OCI-LY1 (cell line): ENCODE measurements at regions not wholly inside any gene's neighbourhood (a gene's known extent, or its start where the extent isn't known, plus 50 kb on each side); places are given as distances from the start of the nearest gene placed in this dataset.

Experiments used
- H2AFZ ChIP-seq: fragments of 200-600 bp; sonication (generic), shearing (Covaris generic); 2 replicates; pipeline ENCODE4 v1.6.0; 2014; ENCODE audit warnings: antibody characterized with exemption, mild to moderate bottlenecking, low read length
- H3F3A ChIP-seq: fragments of 200-600 bp; sonication (generic), shearing (Covaris generic); 2 replicates; pipeline ENCODE4 v1.6.0; 2014; ENCODE audit warnings: mild to moderate bottlenecking, antibody characterized with exemption, low read length, moderate library complexity; ENCODE audit not compliant: insufficient read depth
- H3K27ac ChIP-seq: fragments of 200-600 bp; sonication (generic); 2 replicates; pipeline ENCODE4 v1.5.1; 2014; ENCODE audit warnings: low read length, mixed run types, mild to moderate bottlenecking, low read depth; ENCODE audit not compliant: poor library complexity, severe bottlenecking
- H3K27me3 ChIP-seq: fragments of 200-600 bp; sonication (generic); 2 replicates; pipeline ENCODE4 v1.6.0; 2014; ENCODE audit warnings: antibody characterized with exemption, mild to moderate bottlenecking, low read length, moderate library complexity; ENCODE audit not compliant: insufficient read depth
- H3K36me3 ChIP-seq: fragments of 200-600 bp; sonication (generic); 2 replicates; pipeline ENCODE4 v1.6.1; 2014; ENCODE audit warnings: mild to moderate bottlenecking, antibody characterized with exemption, low read length, moderate library complexity, mixed read lengths; ENCODE audit not compliant: insufficient read depth
- H3K4me1 ChIP-seq: fragments of 200-600 bp; sonication (generic); 2 replicates; pipeline ENCODE4 v1.5.1; 2014; ENCODE audit warnings: mild to moderate bottlenecking, low read length, moderate library complexity; ENCODE audit not compliant: insufficient read depth, severe bottlenecking
- H3K4me2 ChIP-seq: fragments of 200-600 bp; sonication (generic), shearing (Covaris generic); 2 replicates; pipeline ENCODE4 v1.6.1; 2014; ENCODE audit warnings: low read length
- H3K4me3 ChIP-seq: fragments of 200-600 bp; sonication (generic); 2 replicates; pipeline ENCODE4 v1.5.1; 2014; ENCODE audit warnings: low read length, low read depth, mild to moderate bottlenecking, mixed read lengths; ENCODE audit not compliant: poor library complexity, severe bottlenecking
- H3K79me2 ChIP-seq: fragments of 200-600 bp; shearing (Covaris generic); 2 replicates; pipeline ENCODE4 v1.6.1; 2016; ENCODE audit warnings: mixed run types, low read length, mixed read lengths; ENCODE audit not compliant: insufficient read depth
- H3K9ac ChIP-seq: fragments of 200-600 bp; sonication (generic), shearing (Covaris generic); 2 replicates; pipeline ENCODE4 v1.6.1; 2014; ENCODE audit warnings: mild to moderate bottlenecking, low read length, mixed read lengths
- H3K9me2 ChIP-seq: fragments of 200-600 bp; sonication (generic), shearing (Covaris generic); 2 replicates; pipeline ENCODE4 v1.6.1; 2014; ENCODE audit warnings: low read depth, mild to moderate bottlenecking, low read length, mixed read lengths
- H3K9me3 ChIP-seq: fragments of 200-600 bp; shearing (Covaris generic); 2 replicates; pipeline ENCODE4 v1.6.1; 2014; ENCODE audit warnings: low read length, mixed read lengths
- H4K20me1 ChIP-seq: fragments of 200-600 bp; sonication (generic), shearing (Covaris generic); 2 replicates; pipeline ENCODE4 v1.6.0; 2016; ENCODE audit warnings: mild to moderate bottlenecking, low read length; ENCODE audit not compliant: insufficient read depth
- CTCF ChIP-seq: fragments of 200-600 bp; sonication (generic), shearing (Covaris generic); IDR thresholded peaks from 2 replicates; pipeline ENCODE4 v1.5.1; 2017; ENCODE audit warnings: mild to moderate bottlenecking, antibody characterized with exemption, low read length, moderate library complexity, mixed read lengths
- EZH2 ChIP-seq: fragments of 200-600 bp; sonication (generic), shearing (Covaris generic); IDR thresholded peaks from 2 replicates; pipeline ENCODE4 v1.8.0; 2017; ENCODE audit warnings: borderline replicate concordance, mixed run types, mild to moderate bottlenecking, antibody characterized with exemption, low read length, moderate library complexity, mixed read lengths

- Histone ChIP-seq H3K9ac (no peak overlapping the region), H3K9me2 (no peaks in the 10 kb centered on the region), H4K20me1 (no peaks in the 10 kb centered on the region), H3K4me3 (no peak overlapping the region), H3K9me3 (no peaks in the 10 kb centered on the region), H3K27ac (no peak overlapping the region), H3K79me2 (no peaks in the 10 kb centered on the region), H3K27me3 (no peaks in the 10 kb centered on the region), H3K36me3 (no peaks in the 10 kb centered on the region), H2AFZ (no peak overlapping the region), H3F3A (no peaks in the 10 kb centered on the region), H3K4me1 (no peaks in the 10 kb centered on the region), H3K4me2 (no peak overlapping the region)
- TF ChIP-seq CTCF (no peak), EZH2 (no peak)
These were observed 151.6 kb upstream of the PDE10A start for GRCh38 chr6:165814679-165815078.

GRCh38 chr6:165811512-165811911, 148.5 kb upstream of the PDE10A start:
- Histone ChIP-seq H3F3A (no peaks in the 10 kb centered on the region), H3K27me3 (no peaks in the 10 kb centered on the region), H3K79me2 (no peaks in the 10 kb centered on the region)

GRCh38 chr6:165808021-165808420, 145.0 kb upstream of the PDE10A start:
- Histone ChIP-seq H3K9me2 (no peaks in the 10 kb centered on the region), H3K9me3 (no peaks in the 10 kb centered on the region), H3F3A (no peaks in the 10 kb centered on the region), H3K4me2 (no peak overlapping the region), H2AFZ (no peak overlapping the region), H4K20me1 (no peaks in the 10 kb centered on the region), H3K4me3 (no peak overlapping the region), H3K9ac (no peak overlapping the region), H3K27ac (no peak overlapping the region), H3K36me3 (no peaks in the 10 kb centered on the region), H3K79me2 (no peaks in the 10 kb centered on the region), H3K4me1 (no peaks in the 10 kb centered on the region), H3K27me3 (no peaks in the 10 kb centered on the region)
- no peak for TF ChIP-seq EZH2
- no peak for TF ChIP-seq CTCF

More at GRCh38 chr6:165811512-165811911, 148.5 kb upstream of the PDE10A start:
- Histone ChIP-seq H3K36me3 (no peaks in the 10 kb centered on the region), H3K4me3 (no peak overlapping the region), H3K4me2 (no peak overlapping the region), H3K9ac (no peak overlapping the region), H3K4me1 (no peaks in the 10 kb centered on the region), H4K20me1 (no peaks in the 10 kb centered on the region), H3K9me3 (no peaks in the 10 kb centered on the region), H3K27ac (no peak overlapping the region), H3K9me2 (no peaks in the 10 kb centered on the region), H2AFZ (no peak overlapping the region)
- TF ChIP-seq EZH2, result no peak
- TF ChIP-seq CTCF, result no peak
